Caco-2 (cell line): ENCODE measurements at regions not wholly inside any gene's neighbourhood (a gene's known extent, or its start where the extent isn't known, plus 50 kb on each side); places are given as distances from the start of the nearest gene placed in this dataset.

Experiments
- BruUV-seq: library from RNA; stranded (reverse); fragments of 400-500 nt; replicated peaks from 2 replicates; lab custom pipeline; 2021; lab: Mats Ljungman, UMichigan
- CTCF ChIA-PET: fragments of 300-600 bp; sonication (Branson Sonifier 250); formaldehyde crosslinking; loops from one replicate; lab custom pipeline; 2022; ENCODE audit warnings: antibody characterized with exemption; lab: Charles Lee
- POLR2A ChIA-PET: fragments of 300-600 bp; sonication (Branson Sonifier 250); formaldehyde crosslinking; loops from one replicate; lab custom pipeline; 2022; ENCODE audit warnings: antibody characterized with exemption; lab: Charles Lee
- DNase-seq, 2 experiments: peaks; one replicate each; pipeline versions ENCODE4 v3.0.0 to v3.0.0-alpha.2; 2020 to 2022
- H3K27me3 ChIP-seq: replicated peaks from 2 replicates; pipeline ENCODE4 v1.6.0; 2011; ENCODE audit warnings: low read length; ENCODE audit not compliant: control insufficient read depth, insufficient read depth
- H3K36me3 ChIP-seq: 2 replicates; pipeline ENCODE4 v1.5.1; 2011; ENCODE audit warnings: low read length; ENCODE audit not compliant: control insufficient read depth, insufficient read depth
- H3K4me1 ChIP-seq: fragments of 250-450 bp; sonication (Bioruptor Pico); 2 replicates; pipeline ENCODE4 v1.5.1; 2020; ENCODE audit warnings: mild to moderate bottlenecking
- H3K4me3 ChIP-seq: 2 replicates; pipeline ENCODE4 v1.5.1; 2011; ENCODE audit warnings: low read depth, mild to moderate bottlenecking, control low read depth, low read length
- H3K9me3 ChIP-seq: fragments of 250-450 bp; sonication (Bioruptor Pico); 2 replicates; pipeline ENCODE4 v1.5.1; 2020; ENCODE audit warnings: mild to moderate bottlenecking, moderate library complexity
- H3K27ac Mint-ChIP-seq: one replicate; pipeline ENCODE4 v1.8.0; 2022; ENCODE audit warnings: mixed read lengths; ENCODE audit not compliant: unreplicated experiment
- H3K27me3 Mint-ChIP-seq: one replicate; pipeline ENCODE4 v1.8.0; 2022; ENCODE audit warnings: mixed read lengths; ENCODE audit not compliant: insufficient read depth, unreplicated experiment
- H3K36me3 Mint-ChIP-seq: one replicate; pipeline ENCODE4 v1.8.0; 2022; ENCODE audit warnings: mild to moderate bottlenecking, mixed read lengths; ENCODE audit not compliant: insufficient read depth, unreplicated experiment
- H3K4me1 Mint-ChIP-seq: one replicate; pipeline ENCODE4 v1.8.0; 2022; ENCODE audit warnings: low read depth, mixed read lengths; ENCODE audit not compliant: unreplicated experiment
- H3K4me3 Mint-ChIP-seq: one replicate; pipeline ENCODE4 v1.8.0; 2022; ENCODE audit warnings: mild to moderate bottlenecking, moderate library complexity, mixed read lengths; ENCODE audit not compliant: unreplicated experiment
- H3K9me3 Mint-ChIP-seq: one replicate; pipeline ENCODE4 v1.8.0; 2022; ENCODE audit warnings: mixed read lengths; ENCODE audit not compliant: unreplicated experiment
- intact Hi-C: fragments of 100-400 bp; cut with micrococcal nuclease; formaldehyde crosslinking; loops from one replicate; pipeline ENCODE4 v1.10.0; 2022; ENCODE audit not compliant: unreplicated experiment
- TF ChIP-seq, protein P1 (sequence below), 2 experiments: fragments of 200-600 bp in 1 of 2; IDR thresholded peaks; 1 replicate in 1 of 2; 2 replicates in 1 of 2; pipeline versions ENCODE4 v1.5.1 to v1.8.0; 2011 to 2022; ENCODE audit warnings: antibody characterized with exemption in 1 of 2, control low read depth in 1 of 2, inconsistent platforms in 1 of 2, low read depth in 1 of 2, low read length in 1 of 2, mild to moderate bottlenecking in 1 of 2, moderate library complexity in 1 of 2; ENCODE audit not compliant: insufficient read depth in 1 of 2, severe bottlenecking in 1 of 2, unreplicated experiment in 1 of 2

DNA sequence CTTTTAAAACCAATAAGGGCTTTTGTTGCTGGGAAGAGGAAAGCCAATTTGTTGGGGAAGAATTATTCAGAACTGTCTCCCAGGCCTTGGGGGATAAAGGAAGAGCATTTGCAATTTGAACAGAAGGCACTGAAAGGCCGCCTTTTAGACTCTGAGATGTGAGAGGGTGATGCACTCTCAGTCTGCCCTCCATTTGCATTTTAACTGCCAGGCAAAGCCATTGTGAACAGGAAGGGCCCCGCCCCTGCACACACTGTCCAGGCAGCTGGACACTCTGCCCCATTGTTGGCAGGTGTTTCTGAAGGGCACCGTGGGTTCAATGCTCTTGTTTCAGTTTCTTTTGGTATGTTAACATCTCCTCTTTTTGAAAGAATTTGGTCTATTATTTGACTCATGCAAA lies 169.5 kb upstream of the COPS8 start:
- H3K9me3 ChIP-seq, result no peaks in the 10 kb centered on the region
- H3K4me3 Mint-ChIP-seq, result no peak overlapping the region
- H3K4me3 ChIP-seq, result no peak overlapping the region
- no TSS peak for BruUV-seq
- no peaks in the 10 kb centered on the region for H3K4me1 ChIP-seq
- TF ChIP-seq, protein P1, sequence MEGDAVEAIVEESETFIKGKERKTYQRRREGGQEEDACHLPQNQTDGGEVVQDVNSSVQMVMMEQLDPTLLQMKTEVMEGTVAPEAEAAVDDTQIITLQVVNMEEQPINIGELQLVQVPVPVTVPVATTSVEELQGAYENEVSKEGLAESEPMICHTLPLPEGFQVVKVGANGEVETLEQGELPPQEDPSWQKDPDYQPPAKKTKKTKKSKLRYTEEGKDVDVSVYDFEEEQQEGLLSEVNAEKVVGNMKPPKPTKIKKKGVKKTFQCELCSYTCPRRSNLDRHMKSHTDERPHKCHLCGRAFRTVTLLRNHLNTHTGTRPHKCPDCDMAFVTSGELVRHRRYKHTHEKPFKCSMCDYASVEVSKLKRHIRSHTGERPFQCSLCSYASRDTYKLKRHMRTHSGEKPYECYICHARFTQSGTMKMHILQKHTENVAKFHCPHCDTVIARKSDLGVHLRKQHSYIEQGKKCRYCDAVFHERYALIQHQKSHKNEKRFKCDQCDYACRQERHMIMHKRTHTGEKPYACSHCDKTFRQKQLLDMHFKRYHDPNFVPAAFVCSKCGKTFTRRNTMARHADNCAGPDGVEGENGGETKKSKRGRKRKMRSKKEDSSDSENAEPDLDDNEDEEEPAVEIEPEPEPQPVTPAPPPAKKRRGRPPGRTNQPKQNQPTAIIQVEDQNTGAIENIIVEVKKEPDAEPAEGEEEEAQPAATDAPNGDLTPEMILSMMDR (IDR thresholded peaks at IDR 0.05; ENCODE audit: insufficient read depth in 1 of 2, low read depth in 1 of 2, low read length in 1 of 2, severe bottlenecking in 1 of 2, unreplicated experiment in 1 of 2), result no peak
- DNase-seq, result no peak
- intact Hi-C loops, result no loop called here
- no peaks in the 10 kb centered on the region for H3K36me3 ChIP-seq
- no peak overlapping the region for H3K27ac Mint-ChIP-seq
- ChIA-PET POLR2A (no interaction called here), CTCF (no interaction called here)
- no peaks in the 10 kb centered on the region for H3K4me1 Mint-ChIP-seq
- no peaks in the 10 kb centered on the region for H3K27me3 ChIP-seq
- no peaks in the 10 kb centered on the region for H3K9me3 Mint-ChIP-seq
- H3K27me3 Mint-ChIP-seq, result no peaks in the 10 kb centered on the region
- H3K36me3 Mint-ChIP-seq, result no peaks in the 10 kb centered on the region

DNA sequence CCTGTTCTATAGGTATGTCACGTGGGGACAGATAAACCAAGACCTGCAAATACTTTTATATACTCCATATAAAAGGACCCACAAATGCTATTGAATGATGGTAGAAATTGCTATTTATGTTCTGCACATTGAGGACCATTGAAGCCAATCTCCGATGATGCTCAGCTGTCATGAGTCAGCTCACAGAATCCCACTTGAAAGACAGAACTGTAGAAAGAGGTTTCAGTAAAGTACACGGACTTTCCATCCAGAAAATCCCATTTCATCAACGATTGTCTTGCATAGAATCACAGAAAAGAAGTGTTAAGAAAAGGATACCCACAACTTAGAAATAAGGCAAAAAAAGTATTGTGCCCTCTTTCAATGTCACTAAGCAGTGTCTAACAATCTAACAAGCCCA lies 169.0 kb upstream of the COPS8 start:
- Mint-ChIP-seq H3K27ac (no peak overlapping the region), H3K27me3 (no peaks in the 10 kb centered on the region), H3K36me3 (no peaks in the 10 kb centered on the region), H3K9me3 (no peaks in the 10 kb centered on the region), H3K4me3 (no peak overlapping the region), H3K4me1 (no peaks in the 10 kb centered on the region)
- Histone ChIP-seq H3K9me3 (no peaks in the 10 kb centered on the region), H3K36me3 (no peaks in the 10 kb centered on the region), H3K4me3 (no peak overlapping the region), H3K27me3 (no peaks in the 10 kb centered on the region), H3K4me1 (no peaks in the 10 kb centered on the region)
- ChIA-PET POLR2A (no interaction called here), CTCF (no interaction called here)
- intact Hi-C loops, result no loop called here
- TF ChIP-seq, protein P1 (IDR thresholded peaks at IDR 0.05; ENCODE audit: insufficient read depth in 1 of 2, low read depth in 1 of 2, low read length in 1 of 2, severe bottlenecking in 1 of 2, unreplicated experiment in 1 of 2), result no peak
- no peak for DNase-seq
- no TSS peak for BruUV-seq

DNA sequence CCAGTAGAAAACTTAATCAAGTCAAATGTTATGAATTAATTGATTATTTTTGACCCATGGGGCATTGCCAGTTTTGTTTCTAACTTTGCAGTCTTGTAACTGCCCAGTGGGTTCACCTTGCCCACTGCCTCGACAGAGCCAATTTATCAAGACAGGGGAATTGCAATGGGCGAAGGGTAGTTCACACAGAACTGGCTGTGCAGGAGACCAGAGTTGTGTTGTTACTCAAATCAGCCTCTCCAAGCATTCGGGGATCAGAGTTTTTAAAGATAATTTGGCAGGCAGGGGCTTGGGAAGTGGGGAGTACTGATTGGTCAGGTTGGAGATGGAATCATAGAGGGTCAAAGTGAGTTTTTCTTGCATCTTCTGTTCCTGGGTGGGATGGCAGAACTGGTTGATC lies 168.5 kb upstream of the COPS8 start:
- H3K36me3 ChIP-seq, result no peaks in the 10 kb centered on the region
- H3K4me3 ChIP-seq, result no peak overlapping the region
- Mint-ChIP-seq H3K4me1 (no peaks in the 10 kb centered on the region), H3K27ac (no peak overlapping the region), H3K27me3 (no peaks in the 10 kb centered on the region), H3K36me3 (no peaks in the 10 kb centered on the region), H3K9me3 (no peaks in the 10 kb centered on the region), H3K4me3 (no peak overlapping the region)
- H3K4me1 ChIP-seq, result no peaks in the 10 kb centered on the region
- BruUV-seq, result no TSS peak
- intact Hi-C loops, result no loop called here
- CTCF ChIA-PET, result no interaction called here
- POLR2A ChIA-PET, result no interaction called here
- no peak for DNase-seq
- H3K27me3 ChIP-seq, result no peaks in the 10 kb centered on the region
- TF ChIP-seq, protein P1 (IDR thresholded peaks at IDR 0.05; ENCODE audit: insufficient read depth in 1 of 2, low read depth in 1 of 2, low read length in 1 of 2, severe bottlenecking in 1 of 2, unreplicated experiment in 1 of 2), result no peak
- H3K9me3 ChIP-seq, result no peaks in the 10 kb centered on the region
